PC-9 (cell line): ENCODE measurements at regions not wholly inside any gene's neighbourhood (a gene's known extent, or its start where the extent isn't known, plus 50 kb on each side); places are given as distances from the start of the nearest gene placed in this dataset.

ENCODE experiments used
- BruUV-seq: library from RNA; stranded (reverse); fragments of 400-500 nt; replicated peaks from 2 replicates; lab custom pipeline; 2021; lab: Mats Ljungman, UMichigan
- CTCF ChIA-PET: fragments of 300-600 bp; sonication (Branson Sonifier 250); formaldehyde crosslinking; loops from one replicate; lab custom pipeline; 2022; ENCODE audit warnings: antibody characterized with exemption; lab: Charles Lee
- POLR2A ChIA-PET: fragments of 300-600 bp; sonication (Branson Sonifier 250); formaldehyde crosslinking; loops from one replicate; lab custom pipeline; 2022; ENCODE audit warnings: antibody characterized with exemption; ENCODE audit not compliant: unreplicated experiment; lab: Charles Lee
- DNase-seq, 2 experiments: peaks; one replicate each; pipeline versions ENCODE4 v3.0.0 to v3.0.0-alpha.2; 2015 to 2022; ENCODE audit warnings: mixed read lengths in 1 of 2
- H2AFZ ChIP-seq: fragments of 200-600 bp; sonication (generic); 2 replicates; pipeline ENCODE4 v1.8.1; 2017; ENCODE audit warnings: antibody characterized with exemption
- H3F3A ChIP-seq: fragments of 200-600 bp; sonication (generic); 2 replicates; pipeline ENCODE4 v1.8.1; 2017; ENCODE audit warnings: antibody characterized with exemption, mild to moderate bottlenecking, low read depth; ENCODE audit not compliant: insufficient read depth
- H3K27ac ChIP-seq: fragments of 200-600 bp; sonication (generic); 2 replicates; pipeline ENCODE4 v1.6.1; 2016; ENCODE audit warnings: mixed run types
- H3K27me3 ChIP-seq: fragments of 200-600 bp; sonication (generic); 2 replicates; pipeline ENCODE4 v1.6.1; 2016; ENCODE audit warnings: low read depth, mixed run types; ENCODE audit not compliant: insufficient read depth
- H3K36me3 ChIP-seq: fragments of 200-600 bp; sonication (generic); 2 replicates; pipeline ENCODE4 v1.6.1; 2016; ENCODE audit warnings: low read depth, mixed run types
- H3K4me1 ChIP-seq: fragments of 200-600 bp; sonication (generic); replicated peaks from 2 replicates; pipeline ENCODE4 v1.6.1; 2016; ENCODE audit warnings: mixed run types; ENCODE audit not compliant: insufficient read depth
- H3K4me2 ChIP-seq: fragments of 200-600 bp; sonication (generic); 2 replicates; pipeline ENCODE4 v1.6.1; 2017; ENCODE audit warnings: mixed run types
- H3K4me3 ChIP-seq: fragments of 200-600 bp; sonication (generic); 2 replicates; pipeline ENCODE4 v1.6.1; 2016; ENCODE audit warnings: mixed run types
- H3K79me2 ChIP-seq: fragments of 200-600 bp; sonication (generic); 2 replicates; pipeline ENCODE4 v1.6.1; 2017; ENCODE audit warnings: low read depth, mixed run types
- H3K9me2 ChIP-seq: fragments of 200-600 bp; sonication (generic); 2 replicates; pipeline ENCODE4 v1.8.1; 2017; ENCODE audit warnings: mild to moderate bottlenecking; ENCODE audit not compliant: insufficient read depth
- H3K9me3 ChIP-seq: fragments of 200-600 bp; sonication (generic); 2 replicates; pipeline ENCODE4 v1.8.1; 2016; ENCODE audit warnings: low read depth; ENCODE audit not compliant: insufficient read depth
- H4K20me1 ChIP-seq: fragments of 200-600 bp; sonication (generic); 2 replicates; pipeline ENCODE4 v1.8.1; 2017; ENCODE audit not compliant: insufficient read depth
- EZH2 ChIP-seq: fragments of 200-600 bp; sonication (generic); IDR thresholded peaks from 2 replicates; pipeline ENCODE4 v1.8.0; 2017; ENCODE audit warnings: antibody characterized with exemption, low read depth
- intact Hi-C: fragments of 100-400 bp; cut with micrococcal nuclease; formaldehyde crosslinking; loops from one replicate; pipeline ENCODE4 v1.10.0; 2022; ENCODE audit not compliant: unreplicated experiment
- TF ChIP-seq, protein P1 (sequence below): fragments of 200-600 bp; sonication (generic); conservative IDR thresholded peaks from 2 replicates; pipeline ENCODE4 v1.6.1; 2017; ENCODE audit warnings: mixed run types, antibody characterized with exemption, mild to moderate bottlenecking, moderate library complexity

DNA sequence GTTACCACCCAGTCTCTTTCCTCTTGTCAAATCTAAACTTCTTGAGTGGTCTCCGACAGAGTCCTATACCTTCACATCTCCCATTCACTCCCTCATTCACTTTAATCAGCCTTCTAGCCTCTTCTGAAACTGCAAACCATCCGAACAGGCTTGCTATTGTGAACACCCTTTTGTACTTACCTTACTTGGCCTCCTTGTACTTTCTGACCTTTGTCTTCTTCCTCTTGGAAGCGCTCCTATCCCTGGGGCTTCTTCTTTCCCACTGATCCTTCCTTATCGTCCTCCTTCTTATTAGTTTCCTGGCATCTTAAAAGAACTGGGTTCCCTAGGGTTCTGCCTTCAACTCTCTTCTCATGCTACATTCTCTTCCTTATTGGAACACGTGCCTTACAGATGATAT lies 76.9 kb upstream of the HIF1A start:
- peaks cover 37% of the 10 kb centered on the region for H3K4me1 ChIP-seq
- no peaks in the 10 kb centered on the region for H3K9me2 ChIP-seq
- TF ChIP-seq, protein P1, sequence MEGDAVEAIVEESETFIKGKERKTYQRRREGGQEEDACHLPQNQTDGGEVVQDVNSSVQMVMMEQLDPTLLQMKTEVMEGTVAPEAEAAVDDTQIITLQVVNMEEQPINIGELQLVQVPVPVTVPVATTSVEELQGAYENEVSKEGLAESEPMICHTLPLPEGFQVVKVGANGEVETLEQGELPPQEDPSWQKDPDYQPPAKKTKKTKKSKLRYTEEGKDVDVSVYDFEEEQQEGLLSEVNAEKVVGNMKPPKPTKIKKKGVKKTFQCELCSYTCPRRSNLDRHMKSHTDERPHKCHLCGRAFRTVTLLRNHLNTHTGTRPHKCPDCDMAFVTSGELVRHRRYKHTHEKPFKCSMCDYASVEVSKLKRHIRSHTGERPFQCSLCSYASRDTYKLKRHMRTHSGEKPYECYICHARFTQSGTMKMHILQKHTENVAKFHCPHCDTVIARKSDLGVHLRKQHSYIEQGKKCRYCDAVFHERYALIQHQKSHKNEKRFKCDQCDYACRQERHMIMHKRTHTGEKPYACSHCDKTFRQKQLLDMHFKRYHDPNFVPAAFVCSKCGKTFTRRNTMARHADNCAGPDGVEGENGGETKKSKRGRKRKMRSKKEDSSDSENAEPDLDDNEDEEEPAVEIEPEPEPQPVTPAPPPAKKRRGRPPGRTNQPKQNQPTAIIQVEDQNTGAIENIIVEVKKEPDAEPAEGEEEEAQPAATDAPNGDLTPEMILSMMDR: no peak
- no peak for TF ChIP-seq EZH2
- no peak for DNase-seq
- no peaks in the 10 kb centered on the region for H3K9me3 ChIP-seq
- no peaks in the 10 kb centered on the region for H3K36me3 ChIP-seq
- BruUV-seq: no TSS peak
- CTCF ChIA-PET: no interaction called here
- H3K4me2 ChIP-seq: no peak overlapping the region
- H3K27me3 ChIP-seq: no peaks in the 10 kb centered on the region
- H3K4me3 ChIP-seq: no peak overlapping the region
- POLR2A ChIA-PET: no interaction called here
- H3K79me2 ChIP-seq: no peaks in the 10 kb centered on the region
- intact Hi-C loops: no loop called here
- H2AFZ ChIP-seq: no peak overlapping the region
- H3F3A ChIP-seq: peaks cover 17% of the 10 kb centered on the region
- H3K27ac ChIP-seq: no peak overlapping the region
- no peaks in the 10 kb centered on the region for H4K20me1 ChIP-seq

DNA sequence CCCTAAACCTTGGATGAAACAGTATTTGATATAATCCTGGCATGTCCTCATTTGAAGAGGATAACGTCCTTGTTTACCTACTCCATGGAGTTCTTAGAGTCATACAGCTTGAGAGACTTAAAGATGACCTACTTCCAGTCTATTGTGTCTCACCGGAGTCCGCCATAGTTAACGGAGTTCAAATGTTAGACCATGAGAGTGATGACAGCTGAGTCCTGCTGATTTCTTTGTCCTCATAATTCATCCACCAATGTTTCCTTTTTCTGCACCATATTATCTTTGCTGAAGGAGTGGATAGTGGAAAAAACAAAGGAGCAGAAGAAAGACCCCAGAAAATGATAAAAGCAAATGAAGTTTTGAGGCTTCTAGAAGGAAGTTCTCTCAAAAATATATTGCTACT lies 75.8 kb upstream of the HIF1A start:
- H3K4me3 ChIP-seq: no peak overlapping the region
- TF ChIP-seq, protein P1: no peak
- no peak for TF ChIP-seq EZH2
- no peak overlapping the region for H2AFZ ChIP-seq
- H3F3A ChIP-seq: peaks cover 17% of the 10 kb centered on the region
- H3K9me2 ChIP-seq: no peaks in the 10 kb centered on the region
- BruUV-seq: no TSS peak
- no peak overlapping the region for H3K4me2 ChIP-seq
- no peaks in the 10 kb centered on the region for H3K79me2 ChIP-seq
- ChIA-PET POLR2A (no interaction called here), CTCF (no interaction called here)
- no peaks in the 10 kb centered on the region for H3K36me3 ChIP-seq
- H3K27ac ChIP-seq: no peak overlapping the region
- no peak for DNase-seq
- H3K4me1 ChIP-seq: peaks cover 38% of the 10 kb centered on the region
- H3K9me3 ChIP-seq: no peaks in the 10 kb centered on the region
- H3K27me3 ChIP-seq: no peaks in the 10 kb centered on the region
- intact Hi-C loops: no loop called here
- no peaks in the 10 kb centered on the region for H4K20me1 ChIP-seq

DNA sequence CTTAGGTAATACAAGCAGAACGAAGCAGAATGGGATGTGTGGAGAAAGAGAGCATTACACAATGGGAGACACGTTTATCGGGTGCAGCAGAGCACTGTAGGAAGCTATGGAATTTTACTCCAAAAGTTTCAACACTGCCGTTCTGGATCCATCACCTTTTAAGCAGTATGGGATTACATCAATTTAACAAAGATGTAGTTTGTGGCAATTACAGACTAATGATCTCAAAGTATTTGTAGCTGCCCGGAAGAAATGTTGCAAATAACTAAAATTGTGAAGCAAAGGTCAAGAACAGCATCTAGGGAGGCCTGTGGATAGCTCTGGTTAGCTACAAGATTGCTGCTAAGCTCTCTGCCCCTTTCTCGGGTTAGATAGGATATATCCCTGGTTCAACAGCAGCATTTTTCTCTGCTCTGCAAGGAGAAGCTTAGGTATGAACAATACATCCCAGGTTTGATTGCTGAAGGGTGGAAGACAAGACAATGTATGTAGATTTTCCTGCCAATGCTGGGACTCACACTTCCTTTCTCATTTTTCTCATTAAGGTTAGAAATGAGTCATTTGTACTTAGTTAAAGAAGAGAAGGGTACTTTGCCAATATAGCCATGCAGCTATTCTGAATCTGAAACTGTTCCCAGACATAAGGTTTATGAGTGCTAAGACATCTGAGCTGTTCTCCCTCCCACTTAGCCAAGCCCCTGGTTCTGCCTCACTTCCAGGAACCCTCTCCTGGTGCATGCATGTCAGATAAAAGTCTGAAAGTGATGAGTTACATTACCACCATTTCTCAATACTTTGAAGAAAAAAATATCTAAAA lies 75.0 kb upstream of the HIF1A start:
- Histone ChIP-seq H3K9me3 (no peaks in the 10 kb centered on the region), H3K4me2 (no peak overlapping the region), H3K4me3 (no peak overlapping the region), H3F3A (peaks cover 17% of the 10 kb centered on the region), H3K79me2 (no peaks in the 10 kb centered on the region), H3K27ac (no peak overlapping the region), H3K27me3 (no peaks in the 10 kb centered on the region), H3K9me2 (no peaks in the 10 kb centered on the region), H2AFZ (no peak overlapping the region), H4K20me1 (no peaks in the 10 kb centered on the region), H3K36me3 (no peaks in the 10 kb centered on the region), H3K4me1 (peaks cover 42% of the 10 kb centered on the region)
- no TSS peak for BruUV-seq
- TF ChIP-seq, protein P1: no peak
- DNase-seq: no peak
- POLR2A ChIA-PET: no interaction called here
- intact Hi-C loops: no loop called here
- CTCF ChIA-PET: interaction anchor here (0.8 kb wide), 1 partner anchor 33 kb away, joined by 3 read pairs; no protein-coding TSS in a partner anchor
